Urothelium cell line (cell line): ENCODE measurements at regions not wholly inside any gene's neighbourhood (a gene's known extent, or its start where the extent isn't known, plus 50 kb on each side); places are given as distances from the start of the nearest gene placed in this dataset.

Experiments
- DNase-seq: peaks from one replicate; pipeline ENCODE4 v3.0.0; 2011; ENCODE audit warnings: low spot score, mixed read lengths
- FAIRE-seq: peaks from 2 replicates; lab custom pipeline; 2011; peaks lifted over from hg19 to GRCh38; lab: Jason Lieb, UNC

DNA sequence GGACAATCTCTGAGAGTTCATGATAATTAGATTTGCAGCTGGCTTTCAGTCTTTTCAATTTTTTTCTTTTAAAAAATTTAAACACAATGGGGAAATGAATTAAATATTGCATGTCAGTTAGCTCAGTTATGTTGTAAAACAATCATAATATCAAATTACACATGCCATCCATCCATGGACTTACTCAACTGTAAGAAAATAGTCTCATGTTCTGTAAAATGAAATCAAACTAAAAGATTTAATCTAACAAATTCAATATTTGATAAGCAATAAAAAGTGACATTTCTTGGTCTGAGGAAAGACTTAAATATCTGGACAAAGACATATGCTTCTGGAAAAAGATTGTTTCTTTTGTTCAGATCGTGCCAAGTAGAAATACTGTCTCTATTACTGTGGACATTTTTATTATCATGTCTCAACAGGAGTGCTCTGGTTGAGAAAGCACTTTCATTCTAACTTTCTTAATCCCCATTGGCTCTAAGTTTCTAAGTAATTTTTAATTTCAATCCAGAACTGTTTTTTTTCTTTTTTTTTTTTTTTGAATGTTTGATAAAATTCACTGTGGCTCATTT is 179.2 kb upstream of the FAM3C start:
- DNase-seq: no peak
- FAIRE-seq: no peak

DNA sequence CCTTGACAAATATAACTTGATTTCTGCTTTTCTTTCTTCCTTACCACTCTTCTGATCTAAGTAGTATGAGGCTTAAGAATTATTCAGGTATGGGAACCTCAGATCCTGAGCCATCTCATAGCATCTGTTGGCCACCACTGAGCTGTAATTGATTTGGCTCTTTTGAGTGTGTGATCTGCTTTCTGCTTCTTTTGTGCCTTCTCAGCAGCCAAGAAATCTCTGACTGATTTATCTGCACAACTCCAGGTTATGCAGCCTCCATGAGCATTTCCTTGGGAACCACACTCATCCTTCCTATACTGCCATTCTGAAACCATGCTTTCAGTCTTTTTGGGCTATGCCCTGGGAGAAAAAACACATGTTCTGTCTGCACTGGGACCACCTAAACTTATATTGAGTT is 178.0 kb upstream of the FAM3C start:
- no peak for FAIRE-seq
- DNase-seq: no peak

DNA sequence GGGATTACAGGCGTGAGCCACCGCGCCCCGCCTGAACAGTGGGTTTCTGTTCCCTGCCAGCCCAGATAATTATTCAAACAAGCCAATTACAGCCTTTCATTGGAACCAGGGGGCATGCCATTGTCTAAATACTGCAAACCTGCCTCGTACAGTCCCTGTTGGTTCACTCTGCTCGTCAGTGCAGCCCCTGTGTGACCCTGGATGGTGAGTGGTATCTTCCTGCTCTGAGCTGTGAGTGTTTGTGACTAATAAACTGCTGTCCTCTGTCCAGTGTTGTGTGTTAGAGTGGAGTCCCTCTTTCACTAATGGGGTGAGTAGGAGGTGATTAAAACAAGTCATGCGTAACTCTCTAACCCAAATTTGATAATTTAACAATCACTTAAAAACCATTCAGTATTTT is 176.5 kb upstream of the FAM3C start:
- no peak for FAIRE-seq
- no peak for DNase-seq

DNA sequence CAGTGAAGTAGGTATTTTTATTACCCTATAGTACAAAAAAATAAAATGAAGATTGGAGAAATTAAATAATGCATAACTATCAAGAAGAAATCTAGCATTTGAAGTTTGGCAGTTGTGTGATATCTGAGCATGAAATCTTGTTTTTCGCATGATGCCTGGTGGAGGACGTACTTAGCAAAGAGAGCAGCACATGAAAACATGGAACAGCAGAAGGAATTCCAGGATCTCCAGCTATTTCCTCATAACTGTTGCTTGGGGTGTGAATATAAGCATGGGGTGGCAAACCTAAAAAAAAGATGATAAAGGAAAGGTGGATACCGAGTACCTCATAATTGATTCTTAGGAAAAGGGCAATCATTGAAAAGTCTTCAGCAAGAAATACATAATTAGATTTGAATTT is 174.3 kb upstream of the FAM3C start:
- DNase-seq: no peak
- FAIRE-seq: no peak

DNA sequence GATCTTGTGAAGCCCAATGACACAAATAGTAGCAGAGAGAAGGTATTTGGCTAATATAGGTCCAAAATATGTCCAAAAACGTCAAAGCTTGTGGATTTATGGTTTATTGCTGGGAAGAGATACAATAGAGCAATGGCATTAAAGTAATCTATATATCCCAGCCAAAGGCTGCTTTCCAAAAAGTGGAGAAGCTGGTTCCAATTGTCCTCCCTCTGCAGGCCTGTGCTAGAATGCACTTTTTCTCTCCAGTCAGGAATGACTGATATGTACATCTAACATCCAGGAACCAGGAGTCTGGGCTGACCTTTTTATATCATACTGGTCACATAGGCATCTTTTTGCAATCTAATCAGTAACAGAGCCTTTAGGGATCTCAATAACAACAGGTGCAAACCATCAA is 167.1 kb upstream of the FAM3C start:
- FAIRE-seq: no peak
- DNase-seq: no peak

DNA sequence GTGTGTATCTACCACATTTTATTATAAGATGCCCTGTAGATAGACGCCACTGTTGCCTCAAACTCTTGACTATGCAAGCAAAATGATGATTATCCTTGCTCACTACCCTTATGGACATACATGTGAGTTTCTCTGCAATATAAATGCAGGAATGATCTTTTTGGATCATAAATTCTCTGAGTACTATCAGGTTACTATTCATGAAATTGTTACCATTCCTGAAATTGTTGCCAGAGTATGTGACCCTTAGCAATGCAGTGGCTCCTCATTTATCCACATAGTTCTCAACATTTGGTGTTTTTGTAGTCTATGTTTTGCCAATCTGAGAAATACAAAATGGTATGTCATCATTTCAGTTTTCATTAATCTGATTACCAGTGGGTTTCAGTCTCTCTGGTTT is 166.2 kb upstream of the FAM3C start:
- FAIRE-seq: no peak
- DNase-seq: no peak

DNA sequence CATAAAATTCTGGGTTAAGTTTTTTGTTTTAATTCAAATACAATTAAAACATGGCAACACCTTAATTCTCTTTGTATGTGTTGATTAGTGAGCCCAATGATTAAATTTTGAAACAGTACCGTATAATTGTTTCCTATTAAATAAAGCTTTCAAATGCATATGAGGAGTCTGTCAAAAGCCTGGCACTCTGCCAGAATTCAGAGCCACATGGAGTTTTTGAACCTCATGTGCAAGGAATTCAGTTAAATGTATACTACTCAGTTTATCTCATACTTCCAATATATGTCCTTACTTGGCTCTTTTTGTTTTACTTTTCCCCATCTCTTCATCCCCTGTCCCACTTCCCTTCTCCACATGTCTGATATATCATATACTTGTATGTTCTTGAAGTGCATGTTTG is 165.6 kb upstream of the FAM3C start:
- FAIRE-seq (no peak), DNase-seq (no peak)

DNA sequence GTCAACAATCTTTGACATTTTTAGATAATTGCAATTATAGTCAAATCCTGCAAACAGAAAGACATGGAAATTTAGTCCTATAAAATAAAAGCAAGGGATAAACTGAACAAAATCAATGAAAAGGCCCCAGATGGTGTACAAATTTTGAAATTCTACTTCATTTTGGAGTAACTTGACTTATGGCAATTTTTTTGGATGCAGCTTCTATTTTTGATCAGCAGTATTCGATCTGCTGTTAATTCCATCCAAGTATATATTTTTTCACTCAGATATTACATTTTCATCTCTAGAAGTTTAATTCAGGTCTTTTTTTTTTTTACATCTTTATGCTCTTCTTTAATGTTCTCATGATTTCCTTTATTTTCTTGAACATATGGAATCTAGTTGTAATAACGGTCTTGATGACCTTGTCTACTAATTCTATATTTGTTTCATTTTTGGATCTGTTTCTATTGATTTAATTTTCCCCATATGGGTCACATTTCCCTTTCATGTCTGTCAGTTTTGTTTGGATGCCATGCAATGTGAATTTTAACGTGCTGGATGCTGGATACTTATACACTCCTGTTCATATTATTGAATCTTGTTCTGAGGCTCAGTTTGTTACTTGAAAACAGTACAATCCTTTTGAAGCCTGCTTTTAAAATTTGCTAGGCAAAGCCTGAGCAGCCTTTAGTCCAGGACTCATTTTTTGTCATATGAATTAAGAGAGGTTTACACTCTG is 164.3 kb upstream of the FAM3C start:
- no peak for FAIRE-seq

DNA sequence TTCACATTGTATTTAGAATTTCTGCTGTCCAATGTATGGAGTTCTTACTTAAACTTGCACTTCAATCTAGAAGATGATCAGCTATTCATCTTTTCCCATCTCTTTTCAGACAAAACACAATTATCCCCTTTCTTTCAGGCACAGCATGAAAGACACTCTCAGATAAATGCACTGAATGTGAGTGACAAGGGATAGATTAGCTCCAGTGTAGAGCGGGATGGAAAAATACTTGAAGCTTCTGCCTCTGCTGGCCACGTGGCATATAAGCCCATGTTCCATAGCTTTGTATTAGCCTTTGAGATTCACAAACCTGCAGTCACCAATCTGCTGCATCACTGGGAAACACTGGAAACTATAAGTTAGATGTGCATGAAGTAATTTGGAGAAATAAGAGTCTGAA is 162.2 kb upstream of the FAM3C start:
- no peak for DNase-seq

More for the DNA sequence above, 164.3 kb upstream of the FAM3C start:
- no peak for DNase-seq

DNA sequence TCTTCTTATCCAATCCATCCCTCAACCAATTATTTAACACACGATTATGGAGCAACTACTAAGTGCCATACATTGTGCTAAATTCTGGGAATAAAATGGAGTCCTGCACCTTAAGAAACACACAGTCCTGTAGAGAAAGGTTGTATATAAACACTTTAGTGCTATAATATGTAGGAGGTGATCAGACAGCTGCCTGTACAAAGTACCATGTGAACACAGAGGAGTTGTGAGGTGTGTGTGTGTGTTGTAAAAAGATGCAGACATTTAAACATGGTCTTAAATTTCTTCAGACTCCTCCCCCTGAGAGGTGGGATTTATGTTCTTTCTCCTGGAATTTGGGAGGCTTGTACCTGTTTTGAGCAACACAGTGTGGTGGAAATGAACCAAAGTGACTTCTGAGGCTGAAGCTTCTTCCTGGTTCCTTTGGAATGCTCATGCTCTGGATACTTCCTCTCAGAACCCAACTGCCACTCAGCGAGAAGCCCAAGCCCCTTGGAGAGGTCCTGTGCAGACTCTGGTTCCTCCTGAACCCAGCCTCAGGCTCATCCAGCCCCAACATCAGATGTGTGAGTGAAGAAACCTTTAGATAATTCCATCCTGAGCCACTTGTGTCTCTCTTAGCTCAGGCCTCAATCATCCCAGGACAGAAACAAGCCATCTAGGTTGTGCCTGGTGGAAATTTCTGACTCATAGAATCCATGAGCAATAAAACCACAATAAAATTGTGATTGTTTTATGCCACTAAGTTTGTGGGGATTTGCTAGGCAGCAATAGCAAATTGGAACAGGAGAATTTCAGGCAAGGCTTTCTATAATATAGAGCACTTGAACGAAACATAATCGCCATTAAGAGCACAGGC is 161.2 kb upstream of the FAM3C start:
- DNase-seq (peak; percentile 26), FAIRE-seq (no peak)

More for the DNA sequence above, 162.2 kb upstream of the FAM3C start:
- no peak for FAIRE-seq

DNA sequence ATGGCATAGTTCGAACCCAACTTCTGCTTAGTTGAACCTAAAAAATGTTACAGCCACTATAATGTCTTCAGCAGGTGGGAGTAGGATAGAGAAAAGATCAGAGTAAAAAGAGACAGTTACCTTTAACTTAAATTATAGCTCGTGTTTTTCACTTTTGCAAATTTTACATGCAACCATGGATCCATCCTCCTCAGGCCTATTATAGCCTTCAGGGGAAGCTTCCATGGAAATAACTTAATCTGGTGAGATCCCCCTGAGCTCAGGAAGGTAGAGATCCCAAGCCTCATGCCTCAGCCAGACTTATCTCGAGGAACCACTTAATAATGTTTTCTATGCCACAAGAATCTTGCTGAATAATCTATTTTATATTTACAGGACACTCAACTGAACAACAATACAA is 159.4 kb upstream of the FAM3C start:
- DNase-seq: no peak
- no peak for FAIRE-seq

DNA sequence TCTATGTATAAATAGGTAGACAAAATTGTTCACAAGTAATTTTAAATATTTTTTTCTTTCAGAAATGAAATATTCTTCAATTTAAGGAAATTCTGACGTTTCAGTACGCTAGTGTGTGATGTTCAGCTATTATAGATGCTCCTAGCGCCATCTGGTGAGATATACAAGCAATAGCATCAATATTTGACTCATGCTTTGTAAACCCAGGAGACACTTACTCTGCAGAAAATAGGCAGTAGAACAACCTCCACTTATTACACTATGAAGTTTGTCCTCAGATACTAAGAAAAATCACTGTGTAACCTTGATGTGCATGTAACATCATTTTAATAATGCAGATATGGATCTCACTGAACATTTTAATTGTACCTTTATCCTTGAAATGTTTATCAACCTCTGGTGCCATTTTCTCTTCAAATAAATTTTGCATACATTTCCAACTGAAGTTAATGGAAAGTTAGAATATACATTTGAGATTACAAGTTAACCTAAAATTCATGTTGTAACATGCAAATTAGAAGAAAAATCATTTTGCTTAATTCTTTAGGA is 151.5 kb upstream of the FAM3C start:
- DNase-seq (peak; percentile 39), FAIRE-seq (no peak)

DNA sequence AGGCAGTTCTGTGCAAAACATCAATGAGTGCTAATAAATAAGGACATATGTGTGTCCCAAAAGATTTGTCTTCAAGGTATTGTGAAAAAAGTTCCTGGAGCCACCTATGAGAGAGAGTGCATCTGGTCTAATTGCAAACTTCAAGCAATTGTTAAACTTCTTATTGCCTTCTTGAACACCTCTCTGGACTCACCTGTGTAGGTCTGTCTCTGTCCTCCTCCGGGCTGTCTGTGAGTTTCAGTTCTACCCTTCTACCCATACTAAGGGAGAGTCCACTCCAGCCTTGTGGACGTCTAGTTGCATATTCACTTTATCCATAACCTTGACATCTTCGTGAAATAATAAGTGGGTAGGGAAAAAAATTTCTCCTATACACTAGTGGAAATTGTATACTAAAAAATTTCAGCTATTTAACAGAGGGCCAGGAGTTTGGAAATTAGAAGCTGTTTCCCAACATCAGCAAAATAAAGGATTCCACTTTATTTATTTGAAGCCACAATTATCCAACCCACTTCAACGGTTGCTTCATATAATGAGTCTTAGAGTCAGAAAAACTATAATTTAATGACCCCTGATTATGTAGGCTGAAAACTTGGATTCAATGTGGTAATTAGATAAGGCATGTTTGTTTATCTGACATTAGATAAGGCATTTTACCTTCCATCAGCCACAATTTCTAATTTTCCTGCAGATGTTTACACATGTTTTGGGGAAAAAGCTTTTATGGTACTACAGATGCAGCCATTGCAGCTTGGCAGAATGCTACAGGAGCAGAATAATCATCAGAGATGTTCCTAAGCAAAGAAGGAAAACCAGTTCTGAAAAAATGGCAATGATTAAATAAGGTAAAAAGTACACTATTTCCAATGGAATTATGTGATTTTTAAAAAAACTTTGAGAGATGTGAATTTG is 150.8 kb upstream of the FAM3C start:
- no peak for DNase-seq
- no peak for FAIRE-seq

DNA sequence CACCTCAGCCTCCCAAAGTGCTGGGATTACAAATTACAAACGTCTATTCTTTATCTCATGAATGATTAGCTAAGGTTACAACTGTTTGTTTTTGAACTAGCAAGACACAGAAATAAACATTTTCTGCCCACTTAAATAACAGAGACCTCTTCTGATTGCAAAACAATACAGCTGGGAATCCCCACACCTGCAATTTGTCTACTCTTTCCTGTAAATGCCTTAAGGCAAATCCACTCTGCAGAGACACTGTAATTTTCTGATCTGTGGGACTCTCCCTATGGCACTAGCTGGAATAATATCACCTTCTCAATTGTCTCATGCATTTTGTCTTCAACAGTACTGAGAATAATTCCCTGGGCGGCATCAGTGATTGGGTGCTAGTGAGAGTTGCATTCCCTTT is 149.3 kb upstream of the FAM3C start:
- DNase-seq (no peak), FAIRE-seq (no peak)

DNA sequence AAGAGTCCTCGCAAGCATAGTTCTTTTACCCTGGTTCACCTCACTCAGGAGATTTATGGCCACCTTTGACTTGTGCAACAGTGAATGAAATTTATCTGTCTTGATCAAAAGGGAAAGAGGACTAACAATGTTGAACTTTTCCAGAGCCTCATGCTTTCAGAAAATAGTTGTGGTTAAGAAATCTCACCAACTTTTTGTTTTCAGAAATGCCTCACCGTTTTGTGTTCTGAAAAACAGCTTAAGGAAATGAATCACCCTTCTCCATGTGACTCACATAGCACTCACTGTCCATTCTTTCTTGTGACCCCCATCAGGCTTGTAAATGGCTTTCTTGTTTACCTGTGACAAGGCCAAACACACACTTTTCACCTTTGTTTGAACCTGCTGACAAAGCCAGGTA is 148.6 kb upstream of the FAM3C start:
- peak; percentile 60 for DNase-seq
- FAIRE-seq: no peak

DNA sequence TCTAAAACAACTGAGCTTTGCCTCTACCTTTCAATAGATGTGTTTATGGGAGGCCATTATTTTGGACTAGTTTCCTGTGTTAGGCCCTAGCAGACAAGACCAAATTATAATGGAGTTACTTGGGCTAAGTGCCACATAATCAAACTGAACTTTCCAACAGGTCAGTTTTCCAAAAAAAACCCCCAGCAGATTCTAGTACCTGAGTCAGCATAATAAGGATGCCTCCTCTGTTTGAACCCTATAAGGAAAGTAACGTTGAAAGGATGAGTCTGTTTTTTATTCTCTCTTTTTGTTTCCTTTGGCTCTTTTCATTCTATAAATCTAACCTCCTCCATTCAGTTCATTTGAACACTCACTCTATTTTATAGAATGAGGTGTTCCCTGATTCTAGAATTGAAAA is 148.1 kb upstream of the FAM3C start:
- FAIRE-seq: no peak
- no peak for DNase-seq

DNA sequence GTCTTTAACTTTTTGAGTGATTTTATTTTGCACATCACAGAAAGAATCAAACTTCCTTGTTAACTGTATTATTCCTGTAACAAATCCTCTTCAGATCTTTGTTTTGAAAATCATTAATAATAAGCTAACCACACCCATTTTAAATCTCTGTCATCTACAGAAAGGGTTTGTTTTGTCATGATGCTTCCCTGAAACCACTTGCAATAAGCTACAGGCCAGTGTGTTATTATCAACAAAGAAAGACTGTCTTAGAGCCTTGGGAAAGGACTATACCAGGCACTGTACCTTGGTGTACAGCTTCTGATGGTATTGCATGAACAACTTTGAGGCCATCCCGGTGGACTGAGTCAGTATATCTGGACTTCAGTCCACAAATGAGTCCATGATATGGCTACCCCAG is 145.3 kb upstream of the FAM3C start:
- FAIRE-seq: no peak

DNA sequence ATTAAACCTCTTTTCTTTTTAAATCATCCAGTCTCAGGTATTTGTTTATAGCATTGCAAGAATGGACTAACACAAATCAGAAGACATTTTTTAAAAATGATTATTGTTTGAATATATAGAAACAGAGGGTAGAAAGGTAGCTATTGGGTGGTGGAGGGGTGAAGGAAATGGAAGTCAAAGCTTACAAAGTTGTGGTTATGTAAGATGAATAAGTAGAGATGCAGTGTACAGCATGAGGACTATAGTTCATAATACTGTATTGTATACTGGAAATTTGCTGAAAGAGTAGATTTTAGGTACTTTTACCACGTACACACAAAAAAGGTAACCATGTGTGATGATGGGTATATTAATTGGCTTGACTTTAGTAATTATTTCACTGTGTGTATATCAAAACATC is 144.0 kb upstream of the FAM3C start:
- DNase-seq (no peak), FAIRE-seq (no peak)

More for the DNA sequence above, 145.3 kb upstream of the FAM3C start:
- no peak for DNase-seq

DNA sequence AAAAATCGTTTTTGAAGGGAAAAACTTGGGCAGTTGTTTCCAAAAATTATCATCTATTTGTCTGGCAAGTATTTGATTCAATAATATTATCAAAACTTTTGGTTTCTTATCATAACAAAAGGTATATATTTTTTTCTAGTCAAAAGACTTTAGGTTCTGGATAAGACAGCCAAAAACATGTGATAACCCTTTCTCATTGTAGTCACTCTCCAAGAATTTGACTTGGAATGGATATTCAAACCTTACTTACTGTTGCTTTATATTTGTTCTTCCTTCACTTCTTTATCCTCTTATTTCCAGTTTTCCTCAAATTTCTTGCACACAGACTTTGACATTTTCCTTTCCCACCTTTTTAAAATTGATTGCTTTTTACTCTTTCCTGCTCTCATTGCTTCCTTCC is 140.9 kb upstream of the FAM3C start:
- FAIRE-seq (no peak), DNase-seq (no peak)

DNA sequence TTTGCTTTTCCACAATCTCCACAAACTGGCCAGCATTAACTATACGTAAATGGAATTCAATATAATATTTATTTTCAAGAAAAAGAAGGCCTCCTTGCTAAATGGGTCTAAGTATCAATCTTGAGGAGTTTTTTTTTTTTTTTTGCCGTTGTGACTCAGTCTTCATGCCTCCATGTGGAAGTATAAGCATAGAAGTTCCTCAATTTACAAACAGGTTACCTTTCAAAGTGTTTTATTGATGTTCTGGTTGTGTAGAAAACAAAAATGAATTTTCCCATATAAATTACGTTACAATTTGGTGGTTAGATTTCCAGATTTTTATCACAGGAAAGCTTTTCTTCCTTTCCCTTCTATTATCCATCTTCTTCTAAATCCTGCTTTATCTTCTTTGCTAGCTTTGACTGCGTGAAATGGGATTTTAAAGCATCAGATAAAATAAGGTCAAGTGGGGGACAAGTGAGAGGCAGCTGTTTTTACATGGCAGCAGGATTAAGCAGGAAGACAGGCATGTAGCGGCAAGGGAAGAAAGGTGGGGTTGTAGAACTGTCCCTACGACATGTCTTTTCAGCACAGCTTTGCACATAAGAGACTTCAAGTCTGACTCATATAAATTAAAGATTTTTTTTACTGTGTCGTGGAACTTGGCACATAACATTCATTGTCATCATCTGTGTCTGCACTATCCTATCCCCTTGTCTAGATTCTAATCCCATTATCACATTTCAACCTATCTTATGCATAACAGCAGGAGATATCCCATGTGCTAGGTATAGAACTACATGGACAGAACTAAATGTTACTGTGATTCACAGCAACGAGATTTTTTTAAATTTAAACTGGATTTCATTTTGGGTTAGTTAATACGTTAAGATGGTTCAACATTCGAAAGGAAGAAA is 135.3 kb upstream of the FAM3C start:
- FAIRE-seq (no peak), DNase-seq (no peak)
